ENCODE measurements at regions not wholly inside any gene's neighbourhood (a gene's known extent, or its start where the extent isn't known, plus 50 kb on each side); places are given as distances from the start of the nearest gene placed in this dataset.

DNA sequence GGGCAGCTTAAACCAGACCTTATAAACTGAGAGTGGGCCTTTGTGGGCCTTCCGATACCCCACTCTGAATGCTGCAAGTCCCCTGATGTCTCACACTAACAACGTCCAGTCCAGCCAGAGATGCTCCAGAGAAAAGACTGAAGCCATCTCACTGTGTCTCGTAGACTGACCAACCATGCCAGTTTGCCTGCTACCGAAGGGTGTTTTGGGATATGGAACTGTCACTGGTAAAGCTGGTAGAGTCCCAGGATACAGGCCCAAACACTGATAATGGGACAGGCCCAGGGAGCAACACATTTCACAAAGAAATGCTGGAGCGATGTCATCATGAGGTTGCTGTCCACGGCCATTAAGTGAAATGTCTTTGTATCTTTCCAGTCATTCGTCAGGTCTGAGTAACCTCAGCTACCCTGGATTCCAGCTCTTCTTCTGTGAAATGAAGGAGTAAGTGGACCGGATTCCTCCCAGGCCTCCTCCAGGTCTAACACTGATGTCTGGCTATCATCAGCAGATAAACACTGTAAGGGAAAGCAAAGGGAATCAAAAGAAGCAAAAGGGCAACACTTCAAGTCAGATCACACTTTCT, 81.6 kb downstream of the SLC5A7 start:
- dilution Hi-C loops (cut with MboI; ENCODE audit: extremely low pct_ligation_motif_present, low sequenced_read_pairs), result no loop called here
- H3K9me1 ChIP-seq (ENCODE audit: control insufficient read depth, extremely low read depth, insufficient read depth, low read length), result no peaks in the 10 kb centered on the region
- TF ChIP-seq EZH2 (IDR thresholded peaks at IDR 0.05; ENCODE audit: low read length), result no peak
- no peak overlapping the region for H3K4me2 ChIP-seq (ENCODE audit: control insufficient read depth, extremely low read depth, insufficient read depth, low read depth, low read length)
- no peaks in the 10 kb centered on the region for H3K27me3 ChIP-seq (ENCODE audit: control insufficient read depth, extremely low read depth, insufficient read depth, low read length)
- FAIRE-seq (no peak), DNase-seq (ENCODE audit: low read depth, low spot score) (no peak)
- no peak overlapping the region for H3K9ac ChIP-seq (ENCODE audit: control insufficient read depth, extremely low read depth, insufficient read depth, low read length)
- no peak overlapping the region for H2AFZ ChIP-seq (ENCODE audit: control insufficient read depth, low read length)
- H4K20me1 ChIP-seq (ENCODE audit: control insufficient read depth, extremely low read depth, insufficient read depth, low read length), result no peaks in the 10 kb centered on the region
- no peaks in the 10 kb centered on the region for H3K36me3 ChIP-seq (ENCODE audit: control insufficient read depth in 2 of 2, extremely low read depth in 1 of 2, insufficient read depth in 2 of 2, low read length in 2 of 2)
- H3K4me3 ChIP-seq (ENCODE audit: control insufficient read depth in 2 of 3, extremely low read depth in 1 of 3, insufficient read depth in 2 of 3, low read depth in 1 of 3, low read length in 3 of 3), result no peak overlapping the region
- no peak overlapping the region for H3K27ac ChIP-seq (ENCODE audit: control insufficient read depth, insufficient read depth, low read length)
- no peaks in the 10 kb centered on the region for H3K79me2 ChIP-seq (ENCODE audit: control insufficient read depth, insufficient read depth, low read length)
- no peaks in the 10 kb centered on the region for H3K4me1 ChIP-seq (ENCODE audit: control insufficient read depth, extremely low read depth, insufficient read depth, low read length)
- H3K9me3 ChIP-seq (ENCODE audit: control insufficient read depth, low read depth, low read length), result no peaks in the 10 kb centered on the region

GRCh38 chr2:108069515-108070310, 83.4 kb downstream of the SLC5A7 start:
- Histone ChIP-seq H3K27me3 (ENCODE audit: control insufficient read depth, extremely low read depth, insufficient read depth, low read length) (no peaks in the 10 kb centered on the region), H3K27ac (ENCODE audit: control insufficient read depth, insufficient read depth, low read length) (no peak overlapping the region), H4K20me1 (ENCODE audit: control insufficient read depth, extremely low read depth, insufficient read depth, low read length) (no peaks in the 10 kb centered on the region), H3K79me2 (ENCODE audit: control insufficient read depth, insufficient read depth, low read length) (no peaks in the 10 kb centered on the region), H2AFZ (ENCODE audit: control insufficient read depth, low read length) (no peak overlapping the region), H3K9me3 (ENCODE audit: control insufficient read depth, low read depth, low read length) (no peaks in the 10 kb centered on the region), H3K36me3 (ENCODE audit: control insufficient read depth in 2 of 2, extremely low read depth in 1 of 2, insufficient read depth in 2 of 2, low read length in 2 of 2) (no peaks in the 10 kb centered on the region), H3K4me3 (ENCODE audit: control insufficient read depth in 2 of 3, extremely low read depth in 1 of 3, insufficient read depth in 2 of 3, low read depth in 1 of 3, low read length in 3 of 3) (no peak overlapping the region), H3K9ac (ENCODE audit: control insufficient read depth, extremely low read depth, insufficient read depth, low read length) (no peak overlapping the region), H3K4me1 (ENCODE audit: control insufficient read depth, extremely low read depth, insufficient read depth, low read length) (no peaks in the 10 kb centered on the region), H3K4me2 (ENCODE audit: control insufficient read depth, extremely low read depth, insufficient read depth, low read depth, low read length) (no peak overlapping the region), H3K9me1 (ENCODE audit: control insufficient read depth, extremely low read depth, insufficient read depth, low read length) (no peaks in the 10 kb centered on the region)
- dilution Hi-C loops (cut with MboI; ENCODE audit: extremely low pct_ligation_motif_present, low sequenced_read_pairs), result no loop called here
- DNase-seq (ENCODE audit: low read depth, low spot score) (no peak), FAIRE-seq (no peak)
- TF ChIP-seq, protein P1, sequence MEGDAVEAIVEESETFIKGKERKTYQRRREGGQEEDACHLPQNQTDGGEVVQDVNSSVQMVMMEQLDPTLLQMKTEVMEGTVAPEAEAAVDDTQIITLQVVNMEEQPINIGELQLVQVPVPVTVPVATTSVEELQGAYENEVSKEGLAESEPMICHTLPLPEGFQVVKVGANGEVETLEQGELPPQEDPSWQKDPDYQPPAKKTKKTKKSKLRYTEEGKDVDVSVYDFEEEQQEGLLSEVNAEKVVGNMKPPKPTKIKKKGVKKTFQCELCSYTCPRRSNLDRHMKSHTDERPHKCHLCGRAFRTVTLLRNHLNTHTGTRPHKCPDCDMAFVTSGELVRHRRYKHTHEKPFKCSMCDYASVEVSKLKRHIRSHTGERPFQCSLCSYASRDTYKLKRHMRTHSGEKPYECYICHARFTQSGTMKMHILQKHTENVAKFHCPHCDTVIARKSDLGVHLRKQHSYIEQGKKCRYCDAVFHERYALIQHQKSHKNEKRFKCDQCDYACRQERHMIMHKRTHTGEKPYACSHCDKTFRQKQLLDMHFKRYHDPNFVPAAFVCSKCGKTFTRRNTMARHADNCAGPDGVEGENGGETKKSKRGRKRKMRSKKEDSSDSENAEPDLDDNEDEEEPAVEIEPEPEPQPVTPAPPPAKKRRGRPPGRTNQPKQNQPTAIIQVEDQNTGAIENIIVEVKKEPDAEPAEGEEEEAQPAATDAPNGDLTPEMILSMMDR (optimal IDR thresholded peaks at IDR 0.05 in 1 of 3, IDR thresholded peaks at IDR 0.05 in 1 of 3, conservative IDR thresholded peaks at IDR 0.05 in 1 of 3; ENCODE audit: extremely low read depth in 1 of 3, insufficient read depth in 2 of 3, low read length in 3 of 3), result peak in 2 of 3 experiments; percentile 24 to 39
- TF ChIP-seq EZH2 (IDR thresholded peaks at IDR 0.05; ENCODE audit: low read length), result no peak
